ENCODE measurements at regions not wholly inside any gene's neighbourhood (a gene's known extent, or its start where the extent isn't known, plus 50 kb on each side); places are given as distances from the start of the nearest gene placed in this dataset.

GRCh38 chr20:11248011-11248409 lies 574.2 kb upstream of the JAG1 start:
- DNase-seq (ENCODE audit: low read depth, low spot score): no peak
- no peaks in the 10 kb centered on the region for H3K79me2 ChIP-seq (ENCODE audit: insufficient read depth, low read length)
- H3K4me1 ChIP-seq (ENCODE audit: control insufficient read depth in 1 of 2, insufficient read depth in 2 of 2, low read length in 2 of 2): no peaks in the 10 kb centered on the region
- no TSS peak for BruUV-seq (replicated peaks)
- no peak for TF ChIP-seq ATF3 (IDR thresholded peaks at IDR 0.05)
- no peak for TF ChIP-seq POLR2A (IDR thresholded peaks at IDR 0.05; ENCODE audit: borderline replicate concordance, extremely low read depth, insufficient read depth, insufficient read length)
- TF ChIP-seq POLR2AphosphoS5 (IDR thresholded peaks at IDR 0.05; ENCODE audit: low read depth, low read length): no peak
- TF ChIP-seq SIN3A (IDR thresholded peaks at IDR 0.05; ENCODE audit: low read depth): no peak
- TF ChIP-seq, protein P1, sequence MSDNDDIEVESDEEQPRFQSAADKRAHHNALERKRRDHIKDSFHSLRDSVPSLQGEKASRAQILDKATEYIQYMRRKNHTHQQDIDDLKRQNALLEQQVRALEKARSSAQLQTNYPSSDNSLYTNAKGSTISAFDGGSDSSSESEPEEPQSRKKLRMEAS (IDR thresholded peaks at IDR 0.05): no peak
- TF ChIP-seq TCF7L2 (IDR thresholded peaks at IDR 0.05; ENCODE audit: borderline replicate concordance, extremely low read depth, insufficient read depth, insufficient read length): no peak
- no peak for TF ChIP-seq EZH2 (IDR thresholded peaks at IDR 0.05)
- H3K9me2 ChIP-seq (ENCODE audit: insufficient read depth): no peaks in the 10 kb centered on the region
- no peak overlapping the region for H3K9ac ChIP-seq (ENCODE audit: low read length)
- ChIA-PET RAD21 (ENCODE audit: low non-redundant PET in 1 of 2, low total read pairs in 2 of 2, uncharacterized antibody in 2 of 2, unreplicated experiment in 2 of 2) (no interaction called here), CTCF (no interaction called here), POLR2A (no interaction called here)
- ATAC-seq: no peak
- no peaks in the 10 kb centered on the region for H3K36me3 ChIP-seq (ENCODE audit: control insufficient read depth in 1 of 2, insufficient read depth in 2 of 2, low read length in 2 of 2)
- intact Hi-C loops (cut with micrococcal nuclease): no loop called here
- no peak overlapping the region for H2AFZ ChIP-seq (ENCODE audit: low read depth, low read length, poor library complexity, severe bottlenecking)
- H3K4me3 ChIP-seq (replicated peaks in 1 of 2; ENCODE audit: low read depth in 1 of 2, low read length in 2 of 2): no peak overlapping the region
- no peak overlapping the region for H3K27ac ChIP-seq (ENCODE audit: low read depth, low read length)
- H3K27me3 ChIP-seq (ENCODE audit: insufficient read depth, low read length): no peaks in the 10 kb centered on the region
- H3K9me3 ChIP-seq (ENCODE audit: control insufficient read depth in 1 of 2, insufficient read depth in 1 of 2, low read depth in 1 of 2, low read length in 2 of 2): no peaks in the 10 kb centered on the region
- H3K4me2 ChIP-seq (ENCODE audit: low read length): no peak overlapping the region
- H4K20me1 ChIP-seq (ENCODE audit: insufficient read depth): no peaks in the 10 kb centered on the region

DNA sequence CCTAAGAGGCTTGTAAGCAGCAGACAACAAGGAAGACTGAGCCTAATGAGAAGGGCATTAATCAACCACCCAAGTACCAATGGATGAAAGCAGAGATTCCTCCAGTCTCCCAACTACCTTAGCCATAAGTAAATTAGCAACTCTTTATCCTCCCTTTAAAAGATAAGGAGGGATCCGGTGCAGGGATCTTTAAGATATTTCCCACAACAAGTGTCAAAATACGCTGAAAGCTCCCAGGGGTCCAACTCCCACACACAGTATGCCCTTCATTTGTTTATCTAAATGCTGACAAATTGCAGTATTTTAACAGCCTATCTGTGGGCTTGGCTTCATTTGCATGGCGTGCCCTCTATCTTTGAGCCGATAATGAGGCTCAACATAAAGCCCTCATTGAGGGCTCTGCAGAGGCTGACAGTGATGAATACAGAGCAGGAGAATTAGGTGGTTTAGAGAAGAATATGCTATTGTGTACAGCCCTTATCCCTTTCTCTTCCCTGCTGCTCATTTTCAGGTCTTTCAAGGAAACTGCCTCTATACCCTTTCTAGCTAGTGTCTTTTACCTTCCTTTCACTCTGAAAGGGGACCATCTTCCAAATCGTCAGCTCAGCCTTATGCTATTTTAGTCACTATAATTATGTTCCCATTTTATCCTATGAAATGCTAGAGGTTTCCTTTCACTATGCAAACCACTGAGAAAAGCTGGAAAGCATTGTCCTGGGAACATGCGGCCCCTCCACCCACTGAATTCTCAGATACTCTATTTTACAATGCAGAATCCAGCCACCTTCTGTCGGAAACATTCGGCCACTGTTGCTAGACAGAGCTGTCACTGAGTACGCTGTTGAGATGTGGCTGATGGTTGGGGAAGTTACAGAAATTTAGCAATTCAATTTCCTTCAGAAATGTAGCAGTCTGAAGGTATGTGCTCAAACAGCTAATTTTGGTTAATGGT lies 575.2 kb upstream of the JAG1 start:
- Histone ChIP-seq H3K9me3 (ENCODE audit: control insufficient read depth in 1 of 2, insufficient read depth in 1 of 2, low read depth in 1 of 2, low read length in 2 of 2) (no peaks in the 10 kb centered on the region), H3K9ac (ENCODE audit: low read length) (no peak overlapping the region), H2AFZ (ENCODE audit: low read depth, low read length, poor library complexity, severe bottlenecking) (no peak overlapping the region), H3K27ac (ENCODE audit: low read depth, low read length) (no peak overlapping the region), H3K4me1 (ENCODE audit: control insufficient read depth in 1 of 2, insufficient read depth in 2 of 2, low read length in 2 of 2) (no peaks in the 10 kb centered on the region), H3K4me3 (replicated peaks in 1 of 2; ENCODE audit: low read depth in 1 of 2, low read length in 2 of 2) (no peak overlapping the region), H3K27me3 (ENCODE audit: insufficient read depth, low read length) (no peaks in the 10 kb centered on the region), H3K36me3 (ENCODE audit: control insufficient read depth in 1 of 2, insufficient read depth in 2 of 2, low read length in 2 of 2) (no peaks in the 10 kb centered on the region), H3K79me2 (ENCODE audit: insufficient read depth, low read length) (no peaks in the 10 kb centered on the region), H3K9me2 (ENCODE audit: insufficient read depth) (no peaks in the 10 kb centered on the region), H4K20me1 (ENCODE audit: insufficient read depth) (no peaks in the 10 kb centered on the region), H3K4me2 (ENCODE audit: low read length) (no peak overlapping the region)
- BruUV-seq (replicated peaks): no TSS peak
- intact Hi-C loops (cut with micrococcal nuclease): no loop called here
- POLR2A ChIA-PET: no interaction called here
- no peak for ATAC-seq
- RAD21 ChIA-PET (ENCODE audit: low non-redundant PET in 1 of 2, low total read pairs in 2 of 2, uncharacterized antibody in 2 of 2, unreplicated experiment in 2 of 2): no interaction called here
- DNase-seq (ENCODE audit: low read depth, low spot score): no peak
- CTCF ChIA-PET: interaction anchor here (0.9 kb wide), 1 partner anchor 70 kb away, joined by 3 read pairs; no protein-coding TSS in a partner anchor
- no peak for TF ChIP-seq ZNF274 (IDR thresholded peaks at IDR 0.05; ENCODE audit: low read depth, low read length)
- no peak for TF ChIP-seq FOSL1 (IDR thresholded peaks at IDR 0.05; ENCODE audit: low read depth)
- TF ChIP-seq POLR2A (IDR thresholded peaks at IDR 0.05; ENCODE audit: borderline replicate concordance, extremely low read depth, insufficient read depth, insufficient read length): no peak
- TF ChIP-seq ELF1 (IDR thresholded peaks at IDR 0.05; ENCODE audit: borderline replicate concordance, low read depth): no peak
- no peak for TF ChIP-seq JUND (IDR thresholded peaks at IDR 0.05)
- no peak for TF ChIP-seq REST (IDR thresholded peaks at IDR 0.05; ENCODE audit: low read depth)
- TF ChIP-seq, protein P2, sequence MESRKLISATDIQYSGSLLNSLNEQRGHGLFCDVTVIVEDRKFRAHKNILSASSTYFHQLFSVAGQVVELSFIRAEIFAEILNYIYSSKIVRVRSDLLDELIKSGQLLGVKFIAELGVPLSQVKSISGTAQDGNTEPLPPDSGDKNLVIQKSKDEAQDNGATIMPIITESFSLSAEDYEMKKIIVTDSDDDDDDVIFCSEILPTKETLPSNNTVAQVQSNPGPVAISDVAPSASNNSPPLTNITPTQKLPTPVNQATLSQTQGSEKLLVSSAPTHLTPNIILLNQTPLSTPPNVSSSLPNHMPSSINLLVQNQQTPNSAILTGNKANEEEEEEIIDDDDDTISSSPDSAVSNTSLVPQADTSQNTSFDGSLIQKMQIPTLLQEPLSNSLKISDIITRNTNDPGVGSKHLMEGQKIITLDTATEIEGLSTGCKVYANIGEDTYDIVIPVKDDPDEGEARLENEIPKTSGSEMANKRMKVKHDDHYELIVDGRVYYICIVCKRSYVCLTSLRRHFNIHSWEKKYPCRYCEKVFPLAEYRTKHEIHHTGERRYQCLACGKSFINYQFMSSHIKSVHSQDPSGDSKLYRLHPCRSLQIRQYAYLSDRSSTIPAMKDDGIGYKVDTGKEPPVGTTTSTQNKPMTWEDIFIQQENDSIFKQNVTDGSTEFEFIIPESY (IDR thresholded peaks at IDR 0.05; ENCODE audit: extremely low read depth, insufficient replicate concordance, low read length): no peak
- TF ChIP-seq SIN3A (IDR thresholded peaks at IDR 0.05; ENCODE audit: low read depth): no peak
